Astrocyte of the cerebellum (primary cell): ENCODE measurements at regions not wholly inside any gene's neighbourhood (a gene's known extent, or its start where the extent isn't known, plus 50 kb on each side); places are given as distances from the start of the nearest gene placed in this dataset.
A peak's percentile ranks its signal among the peaks of the same experiment; 100 is the strongest.
"Not testable (repeated sequence)": the region's sequence is repeated elsewhere in the genome, so short reads cannot be mapped to it uniquely, and the experiment has no call there.

ENCODE experiments used
- DNase-seq: peaks from one replicate; pipeline ENCODE4 v3.0.0-alpha.2; 2011; ENCODE audit warnings: low read depth
- H3K4me3 ChIP-seq: 2 replicates; pipeline ENCODE4 v1.5.1; 2011; ENCODE audit warnings: mild to moderate bottlenecking, low read depth, low read length, moderate library complexity
- in situ Hi-C: cut with HindIII; loops from 2 replicates; pipeline ENCODE4 v1.10.0; 2017; ENCODE audit warnings: low sequenced_read_pairs
- TF ChIP-seq, protein P1 (sequence below): IDR thresholded peaks from 2 replicates; pipeline ENCODE4 v1.5.1; 2012; ENCODE audit warnings: low read length, low read depth, moderate library complexity, mild to moderate bottlenecking; ENCODE audit errors: missing control alignments

DNA sequence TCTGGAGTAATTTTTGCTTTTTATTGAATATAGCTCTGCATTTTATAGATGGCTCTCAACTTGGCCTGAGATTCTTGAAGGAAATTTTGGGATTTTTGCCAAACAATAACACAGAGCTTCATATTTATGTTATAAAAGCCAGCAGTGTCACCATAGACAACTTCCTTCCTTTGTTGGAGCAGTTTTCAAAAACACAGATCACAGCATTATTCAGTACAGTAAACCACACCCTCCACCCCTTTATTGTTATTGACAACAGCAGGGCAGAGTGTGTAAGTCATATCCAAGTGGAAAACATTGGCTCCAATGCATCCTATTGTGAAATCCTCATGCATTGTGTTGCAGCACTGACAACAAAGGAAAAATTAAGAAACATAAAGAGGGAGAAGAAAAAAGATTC, 62.6 kb upstream of the PRSS23 start:
- H3K4me3 ChIP-seq = no peak overlapping the region
- DNase-seq = no peak
- in situ Hi-C loops = no loop called here
- TF ChIP-seq, protein P1, sequence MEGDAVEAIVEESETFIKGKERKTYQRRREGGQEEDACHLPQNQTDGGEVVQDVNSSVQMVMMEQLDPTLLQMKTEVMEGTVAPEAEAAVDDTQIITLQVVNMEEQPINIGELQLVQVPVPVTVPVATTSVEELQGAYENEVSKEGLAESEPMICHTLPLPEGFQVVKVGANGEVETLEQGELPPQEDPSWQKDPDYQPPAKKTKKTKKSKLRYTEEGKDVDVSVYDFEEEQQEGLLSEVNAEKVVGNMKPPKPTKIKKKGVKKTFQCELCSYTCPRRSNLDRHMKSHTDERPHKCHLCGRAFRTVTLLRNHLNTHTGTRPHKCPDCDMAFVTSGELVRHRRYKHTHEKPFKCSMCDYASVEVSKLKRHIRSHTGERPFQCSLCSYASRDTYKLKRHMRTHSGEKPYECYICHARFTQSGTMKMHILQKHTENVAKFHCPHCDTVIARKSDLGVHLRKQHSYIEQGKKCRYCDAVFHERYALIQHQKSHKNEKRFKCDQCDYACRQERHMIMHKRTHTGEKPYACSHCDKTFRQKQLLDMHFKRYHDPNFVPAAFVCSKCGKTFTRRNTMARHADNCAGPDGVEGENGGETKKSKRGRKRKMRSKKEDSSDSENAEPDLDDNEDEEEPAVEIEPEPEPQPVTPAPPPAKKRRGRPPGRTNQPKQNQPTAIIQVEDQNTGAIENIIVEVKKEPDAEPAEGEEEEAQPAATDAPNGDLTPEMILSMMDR = no peak

DNA sequence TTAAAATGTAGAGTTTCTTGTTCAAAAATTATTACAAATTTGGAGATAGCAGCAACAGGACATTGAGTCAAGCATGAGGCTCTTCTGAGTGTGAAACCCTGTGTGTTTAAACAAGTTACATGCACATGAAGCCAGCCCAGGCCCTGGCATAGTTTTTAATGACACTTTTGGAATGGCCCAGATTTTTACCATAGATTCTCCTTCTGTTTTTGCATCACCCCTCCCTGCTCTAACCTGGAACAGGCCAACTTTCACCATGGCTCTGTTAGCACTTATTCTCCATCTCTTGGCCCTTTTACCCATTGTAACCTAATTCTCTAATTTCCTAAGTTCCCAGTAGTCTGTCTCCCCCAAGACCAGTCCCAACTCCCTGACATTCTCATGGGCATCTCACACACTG, 63.1 kb upstream of the PRSS23 start:
- no peak overlapping the region for H3K4me3 ChIP-seq
- TF ChIP-seq, protein P1 = no peak
- no peak for DNase-seq
- in situ Hi-C loops = no loop called here

DNA sequence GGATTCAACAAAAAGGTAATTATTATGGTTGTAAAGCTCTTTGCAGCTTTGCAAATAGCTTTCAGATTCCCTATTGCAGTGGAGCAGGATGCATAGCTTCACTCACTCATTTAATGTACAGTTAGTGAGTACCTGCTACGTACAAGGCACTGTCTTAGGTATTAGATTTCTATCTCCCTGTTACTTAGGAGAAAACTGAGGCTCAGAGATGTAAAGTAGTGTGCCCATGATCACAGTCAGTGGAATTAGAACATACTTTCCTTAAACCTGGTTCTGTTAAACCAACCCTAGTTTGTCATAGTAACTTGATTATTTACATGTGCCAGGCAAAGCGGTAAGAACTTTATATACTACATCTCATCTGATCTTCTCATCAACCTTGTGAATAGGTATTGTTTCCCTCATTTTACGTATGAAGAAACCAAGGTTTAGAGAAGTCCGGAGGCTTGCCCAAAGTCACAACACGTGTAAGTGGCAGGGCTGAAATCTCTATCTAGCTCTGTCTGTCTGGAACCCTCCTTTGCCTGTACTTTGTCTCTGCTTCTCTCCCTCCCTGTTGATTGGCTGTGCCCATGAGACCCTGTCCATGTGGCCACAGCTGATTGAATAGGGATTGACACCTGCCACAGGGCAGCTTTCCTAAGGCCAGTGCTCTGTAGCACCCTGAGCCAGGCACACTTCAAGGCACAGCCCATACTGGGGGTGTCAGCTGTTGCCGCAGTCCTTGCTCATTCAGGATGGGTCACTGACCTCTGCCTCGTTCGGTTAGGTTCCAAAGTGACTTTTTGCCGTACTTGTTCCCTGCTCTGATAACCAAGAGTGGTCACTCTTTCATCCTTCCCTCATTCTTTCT, 63.8 kb upstream of the PRSS23 start:
- in situ Hi-C loops = no loop called here
- H3K4me3 ChIP-seq = no peak overlapping the region
- TF ChIP-seq, protein P1 = no peak
- no peak for DNase-seq

- in situ Hi-C loops = no loop called here
- peak; percentile 71 for DNase-seq
- H3K4me3 ChIP-seq = no peak overlapping the region
- TF ChIP-seq, protein P1 = no peak
Observed at GRCh38 chr11:86735451-86736290, 63.3 kb upstream of the ME3 start.

- in situ Hi-C loops, DNase-seq, H3K4me3 ChIP-seq: not testable (repeated sequence)
Observed at GRCh38 chr11:86732739-86733138, 60.3 kb upstream of the ME3 start.

DNA sequence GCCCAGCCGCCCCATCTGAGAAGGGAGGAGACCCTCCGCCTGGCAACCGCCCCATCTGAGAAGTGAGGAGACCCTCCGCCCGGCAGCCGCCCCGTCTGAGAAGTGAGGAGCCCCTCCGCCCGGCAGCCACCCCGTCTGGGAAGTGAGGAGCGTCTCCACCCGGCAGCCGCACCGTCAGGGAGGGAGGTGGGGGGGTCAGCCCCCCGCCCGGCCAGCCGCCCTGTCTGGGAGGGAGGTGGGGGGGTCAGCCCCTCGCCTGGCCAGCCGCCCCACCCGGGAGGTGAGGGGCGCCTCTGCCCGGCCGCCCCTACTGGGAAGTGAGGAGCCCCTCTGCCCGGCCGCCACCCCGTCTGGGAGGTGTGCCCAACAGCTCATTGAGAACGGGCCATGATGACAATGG, 59.9 kb upstream of the ME3 start:
- DNase-seq, in situ Hi-C loops, H3K4me3 ChIP-seq: not testable (repeated sequence)

- in situ Hi-C loops, DNase-seq, H3K4me3 ChIP-seq: not testable (repeated sequence)
Observed at GRCh38 chr11:86729576-86729975, 57.2 kb upstream of the ME3 start.

DNA sequence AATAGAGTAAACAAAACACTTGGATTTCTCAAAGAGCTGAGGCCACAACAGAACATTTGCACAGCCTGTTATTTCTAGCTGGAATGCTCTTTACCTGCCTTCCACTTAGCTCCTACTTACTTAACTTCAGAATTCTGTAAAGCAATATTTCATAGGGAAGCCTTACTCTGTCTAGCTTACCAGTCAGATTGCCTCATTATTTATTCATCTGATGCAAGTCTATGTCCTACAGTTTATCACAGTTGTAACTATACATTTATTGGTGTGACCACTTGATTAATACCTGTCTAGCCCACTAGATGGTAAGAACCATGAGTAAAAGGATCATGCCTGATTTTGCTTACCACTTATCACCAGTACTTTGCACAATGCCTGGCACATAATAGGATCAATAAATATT, 56.1 kb upstream of the ME3 start:
- TF ChIP-seq, protein P1 = no peak
- H3K4me3 ChIP-seq = no peak overlapping the region
- no peak for DNase-seq
- in situ Hi-C loops = no loop called here
